B cell (primary cell): ENCODE measurements at regions not wholly inside any gene's neighbourhood (a gene's known extent, or its start where the extent isn't known, plus 50 kb on each side); places are given as distances from the start of the nearest gene placed in this dataset.

ENCODE experiments used
- ATAC-seq: fragments of 200-7000 bp; cut with Tn5 transposase; one replicate; pipeline ENCODE4 v1.10.0; 2021; ENCODE audit warnings: low read depth, mild to moderate bottlenecking, moderate number of reproducible peaks, moderate library complexity
- CTCF ChIA-PET: fragments of 350-600 bp; sonication (Branson Sonifier 250); formaldehyde crosslinking; loops from one replicate; lab custom pipeline; 2021; ENCODE audit warnings: antibody characterized with exemption, inconsistent platforms; lab: Charles Lee
- POLR2A ChIA-PET: fragments of 350-600 bp; sonication (Branson Sonifier 250); formaldehyde crosslinking; loops from one replicate; lab custom pipeline; 2021; ENCODE audit warnings: antibody characterized with exemption; lab: Charles Lee
- DNase-seq: peaks from one replicate; pipeline ENCODE4 v3.0.0; 2013
- H2AFZ ChIP-seq: 2 replicates; pipeline ENCODE4 v1.6.1; 2012; ENCODE audit warnings: mild to moderate bottlenecking, low read depth, low read length; ENCODE audit not compliant: insufficient read depth, poor library complexity, severe bottlenecking
- H3K27ac ChIP-seq, 2 donors: 1 replicate in 1 of 2; 2 replicates in 1 of 2; pipeline ENCODE4 v1.5.1; 2012 to 2013; ENCODE audit warnings: low read length in 2 of 2, mild to moderate bottlenecking in 2 of 2, moderate library complexity in 1 of 2
- H3K27me3 ChIP-seq, 4 experiments: fragments of 200-600 bp in 1 of 4; sonication (generic) in 1 of 4; replicated peaks in 1 of 4; 1 replicate in 2 of 4; 2 replicates in 2 of 4; pipeline versions ENCODE4 v1.6.1 to v1.7.0; 2013 to 2016; ENCODE audit warnings: low read length in 3 of 4, mild to moderate bottlenecking in 2 of 4, mixed read lengths in 1 of 4, moderate library complexity in 1 of 4; ENCODE audit not compliant: insufficient read depth in 4 of 4, control insufficient read depth in 3 of 4; ENCODE audit errors: control extremely low read depth in 1 of 4
- H3K36me3 ChIP-seq, 2 experiments: replicated peaks in 1 of 2; 1 replicate in 1 of 2; 2 replicates in 1 of 2; pipeline versions ENCODE4 v1.6.1 to v1.7.1; 2013; ENCODE audit warnings: low read length in 1 of 2; ENCODE audit not compliant: insufficient read depth in 2 of 2, control insufficient read depth in 1 of 2; ENCODE audit errors: control extremely low read depth in 1 of 2, extremely low read depth in 1 of 2
- H3K4me1 ChIP-seq, 2 donors: fragments of 200-600 bp in 1 of 2; sonication (generic) in 1 of 2; 1 replicate in 1 of 2; 2 replicates in 1 of 2; pipeline versions ENCODE4 v1.5.1 to v1.6.1; 2013 to 2017; ENCODE audit warnings: low read length in 2 of 2; ENCODE audit not compliant: control insufficient read depth in 2 of 2, insufficient read depth in 2 of 2
- H3K4me2 ChIP-seq: replicated peaks from 2 replicates; pipeline ENCODE3; 2012; ENCODE audit warnings: mild to moderate bottlenecking, low read depth, low read length; ENCODE audit not compliant: poor library complexity, severe bottlenecking
- H3K4me3 ChIP-seq, 5 experiments: fragments of 200-600 bp in 1 of 5; sonication (generic) in 1 of 5; 1 replicate in 3 of 5; 2 replicates in 2 of 5; pipeline versions ENCODE4 v1.5.1 to v1.7.0; 2011 to 2016; ENCODE audit warnings: low read length in 4 of 5, mild to moderate bottlenecking in 4 of 5, low read depth in 2 of 5, control low read depth in 1 of 5, moderate library complexity in 1 of 5; ENCODE audit not compliant: insufficient read depth in 1 of 5; ENCODE audit errors: control extremely low read depth in 1 of 5, extremely low read depth in 1 of 5
- H3K79me2 ChIP-seq: fragments of 200-600 bp; sonication (generic); one replicate; pipeline ENCODE4 v1.6.0; 2016; ENCODE audit warnings: low read length; ENCODE audit not compliant: control insufficient read depth, insufficient read depth
- H3K9ac ChIP-seq: fragments of 200-600 bp; sonication (generic); 2 replicates; pipeline ENCODE4 v1.6.1; 2017; ENCODE audit warnings: mild to moderate bottlenecking, low read length, moderate library complexity
- H3K9me3 ChIP-seq, 3 donors: one replicate each; pipeline versions ENCODE4 v1.6.1 to v1.7.1; 2013; ENCODE audit warnings: low read length in 2 of 3; ENCODE audit not compliant: control insufficient read depth in 2 of 3, insufficient read depth in 1 of 3; ENCODE audit errors: control extremely low read depth in 1 of 3
- H4K20me1 ChIP-seq: 2 replicates; pipeline ENCODE4 v1.6.0; 2012; ENCODE audit warnings: mild to moderate bottlenecking, low read length; ENCODE audit not compliant: insufficient read depth, control insufficient read depth, poor library complexity, severe bottlenecking
- H3K27ac Mint-ChIP-seq: one replicate; pipeline ENCODE4 v1.8.0; 2021; ENCODE audit warnings: mixed read lengths
- H3K27me3 Mint-ChIP-seq: one replicate; pipeline ENCODE4 v1.8.0; 2021; ENCODE audit warnings: mixed read lengths
- H3K4me1 Mint-ChIP-seq: one replicate; pipeline ENCODE4 v1.8.0; 2021; ENCODE audit warnings: mixed read lengths
- H3K4me3 Mint-ChIP-seq: one replicate; pipeline ENCODE4 v1.8.0; 2021; ENCODE audit warnings: mixed read lengths
- H3K9me3 Mint-ChIP-seq: one replicate; pipeline ENCODE4 v1.8.0; 2022; ENCODE audit warnings: mixed read lengths; ENCODE audit not compliant: insufficient read depth
- CTCF ChIP-seq: fragments of 200-600 bp; IDR thresholded peaks from one replicate; pipeline ENCODE4 v1.8.0; 2022; ENCODE audit warnings: antibody characterized with exemption, mild to moderate bottlenecking
- EZH2 ChIP-seq: IDR thresholded peaks from 2 replicates; pipeline ENCODE4 v1.6.1; 2012; ENCODE audit warnings: borderline replicate concordance, low read depth, mild to moderate bottlenecking, moderate library complexity, low read length; ENCODE audit not compliant: insufficient read depth, poor library complexity, severe bottlenecking
- WGBS: methylation state at CpG from one replicate; pipeline ENCODE4 v1.1.5; 2013; ENCODE audit warnings: missing lambda C conversion rate; ENCODE audit not compliant: insufficient coverage; 5-methylcytosine and 5-hydroxymethylcytosine counted together
- intact Hi-C: fragments of 100-400 bp; cut with micrococcal nuclease; formaldehyde crosslinking; loops from one replicate; pipeline ENCODE4 v1.10.0; 2022

- WGBS, result no CpG with 5 or more reads among the region's 1 CpG
- Histone ChIP-seq H3K9ac (no peak overlapping the region), H3K36me3 (no peaks in the 10 kb centered on the region), H3K4me3 (no peak overlapping the region), H3K9me3 (no peaks in the 10 kb centered on the region), H3K27ac (no peak overlapping the region), H3K4me2 (no peak overlapping the region), H3K27me3 (no peaks in the 10 kb centered on the region), H4K20me1 (no peaks in the 10 kb centered on the region), H2AFZ (no peak overlapping the region), H3K4me1 (no peaks in the 10 kb centered on the region), H3K79me2 (no peaks in the 10 kb centered on the region)
- Mint-ChIP-seq H3K27me3 (no peaks in the 10 kb centered on the region), H3K9me3 (no peaks in the 10 kb centered on the region), H3K27ac (no peak overlapping the region), H3K4me3 (no peak overlapping the region), H3K4me1 (no peaks in the 10 kb centered on the region)
- DNase-seq (no peak), ATAC-seq (no peak)
- intact Hi-C loops, result no loop called here
- TF ChIP-seq CTCF (no peak), EZH2 (no peak)
- POLR2A ChIA-PET, result no interaction called here
- CTCF ChIA-PET, result no interaction called here
These were observed 105.2 kb upstream of the FGF16 start for GRCh38 chrX:77342004-77342403.

GRCh38 chrX:77346859-77347258 lies 100.3 kb upstream of the FGF16 start:
- no peaks in the 10 kb centered on the region for H3K27me3 ChIP-seq
- Mint-ChIP-seq H3K27me3 (no peaks in the 10 kb centered on the region), H3K27ac (no peak overlapping the region), H3K9me3 (peaks cover 4% of the 10 kb centered on the region), H3K4me1 (no peaks in the 10 kb centered on the region), H3K4me3 (no peak overlapping the region)
- no peaks in the 10 kb centered on the region for H4K20me1 ChIP-seq
- H3K27ac ChIP-seq, result no peak overlapping the region
- intact Hi-C loops, result no loop called here
- no peaks in the 10 kb centered on the region for H3K4me1 ChIP-seq
- H3K79me2 ChIP-seq, result no peaks in the 10 kb centered on the region
- no CpG with 5 or more reads among the region's 1 CpG for WGBS
- H2AFZ ChIP-seq, result no peak overlapping the region
- no peak overlapping the region for H3K4me3 ChIP-seq
- ATAC-seq (no peak), DNase-seq (no peak)
- CTCF ChIA-PET, result no interaction called here
- TF ChIP-seq EZH2 (no peak), CTCF (no peak)
- no peak overlapping the region for H3K9ac ChIP-seq
- no peaks in the 10 kb centered on the region for H3K9me3 ChIP-seq
- H3K36me3 ChIP-seq, result no peaks in the 10 kb centered on the region
- POLR2A ChIA-PET, result no interaction called here
- no peak overlapping the region for H3K4me2 ChIP-seq
